ENCODE measurements at regions not wholly inside any gene's neighbourhood (a gene's known extent, or its start where the extent isn't known, plus 50 kb on each side); places are given as distances from the start of the nearest gene placed in this dataset.

- intact Hi-C loops (cut with micrococcal nuclease), result no loop called here
Measured at GRCh38 chr7:21028186-21028585, 241.5 kb upstream of the SP8 start.

GRCh38 chr7:21028599-21028998 lies 241.9 kb upstream of the SP8 start:
- intact Hi-C loops (cut with micrococcal nuclease), result no loop called here

GRCh38 chr7:21029006-21029405 lies 242.3 kb upstream of the SP8 start:
- intact Hi-C loops (cut with micrococcal nuclease), result no loop called here

- intact Hi-C loops (cut with micrococcal nuclease), result no loop called here
Measured at GRCh38 chr7:21030237-21030871, 243.7 kb upstream of the SP8 start.

- intact Hi-C loops (cut with micrococcal nuclease), result no loop called here
Measured at GRCh38 chr7:21041252-21041651, 254.6 kb upstream of the SP8 start.

GRCh38 chr7:21041666-21042065 lies 255.0 kb upstream of the SP8 start:
- intact Hi-C loops (cut with micrococcal nuclease), result no loop called here

- intact Hi-C loops (cut with micrococcal nuclease), result no loop called here
Measured at GRCh38 chr7:21044384-21044783, 257.7 kb upstream of the SP8 start.

GRCh38 chr7:21044913-21045568 lies 258.4 kb upstream of the SP8 start:
- intact Hi-C loops (cut with micrococcal nuclease), result no loop called here

- intact Hi-C loops (cut with micrococcal nuclease), result no loop called here
Measured at GRCh38 chr7:21051865-21052264, 265.2 kb upstream of the SP8 start.

GRCh38 chr7:21054427-21055112 lies 267.9 kb upstream of the SP8 start:
- intact Hi-C loops (cut with micrococcal nuclease), result no loop called here

GRCh38 chr7:21059069-21059468 lies 272.4 kb upstream of the SP8 start:
- intact Hi-C loops (cut with micrococcal nuclease), result no loop called here

GRCh38 chr7:21063106-21063505 lies 276.4 kb upstream of the SP8 start:
- intact Hi-C loops (cut with micrococcal nuclease), result no loop called here

GRCh38 chr7:21064698-21065648 lies 278.3 kb upstream of the SP8 start:
- intact Hi-C loops (cut with micrococcal nuclease), result no loop called here

GRCh38 chr7:21066221-21066620 lies 279.5 kb upstream of the SP8 start:
- intact Hi-C loops (cut with micrococcal nuclease), result no loop called here

- intact Hi-C loops (cut with micrococcal nuclease), result no loop called here
Measured at GRCh38 chr7:21067216-21067615, 280.5 kb upstream of the SP8 start.

GRCh38 chr7:21070571-21071090 lies 283.9 kb upstream of the SP8 start:
- intact Hi-C loops (cut with micrococcal nuclease), result no loop called here

- intact Hi-C loops (cut with micrococcal nuclease), result no loop called here
Measured at GRCh38 chr7:21071561-21072501, 285.1 kb upstream of the SP8 start.

- intact Hi-C loops (cut with micrococcal nuclease), result no loop called here
Measured at GRCh38 chr7:21076054-21076453, 289.4 kb upstream of the SP8 start.

GRCh38 chr7:21076574-21076973 lies 289.9 kb upstream of the SP8 start:
- intact Hi-C loops (cut with micrococcal nuclease), result no loop called here

- intact Hi-C loops (cut with micrococcal nuclease), result no loop called here
Measured at GRCh38 chr7:21077602-21078001, 290.9 kb upstream of the SP8 start.
